NB4 (cell line): ENCODE measurements at regions not wholly inside any gene's neighbourhood (a gene's known extent, or its start where the extent isn't known, plus 50 kb on each side); places are given as distances from the start of the nearest gene placed in this dataset.

Source experiments
- DNase-seq: peaks from one replicate; pipeline ENCODE4 v3.0.0; 2010; ENCODE audit warnings: low read depth
- H3K4me3 ChIP-seq: one replicate; pipeline ENCODE4 v1.5.1; 2011; ENCODE audit warnings: mild to moderate bottlenecking, low read depth, low read length, moderate library complexity
- MYC ChIP-seq: IDR thresholded peaks from 2 replicates; pipeline ENCODE4 v1.6.1; 2011; ENCODE audit warnings: low read depth, low read length
- POLR2A ChIP-seq: IDR thresholded peaks from 2 replicates; pipeline ENCODE4 v1.6.1; 2011; ENCODE audit warnings: mild to moderate bottlenecking; ENCODE audit not compliant: insufficient read length; ENCODE audit errors: extremely low read depth
- TF ChIP-seq, protein P1 (sequence below): IDR thresholded peaks from 2 replicates; pipeline ENCODE4 v1.6.1; 2011; ENCODE audit warnings: low read depth, low read length
- TF ChIP-seq, protein P2 (sequence below): IDR thresholded peaks from one replicate; pipeline ENCODE4 v1.5.1; 2012; ENCODE audit warnings: low read depth, low read length

DNA sequence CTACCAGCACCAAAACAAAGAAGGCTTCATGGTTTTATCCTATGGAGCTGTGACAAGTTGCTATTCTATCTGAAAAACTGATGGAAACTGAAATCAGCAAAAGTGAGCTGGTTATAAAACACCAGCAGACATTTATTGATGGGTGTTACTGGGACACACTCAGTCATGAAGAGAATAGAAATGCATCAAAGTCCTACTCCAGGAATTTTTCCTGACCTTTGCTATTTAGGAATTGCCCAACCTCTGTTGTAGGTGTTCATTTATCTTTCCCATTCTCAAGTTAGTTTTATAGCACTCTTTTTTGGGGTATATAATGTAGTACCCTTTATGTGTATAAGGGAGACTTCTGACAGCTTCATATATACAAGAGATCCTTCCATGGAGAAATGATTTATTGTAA is 533.2 kb downstream of the REEP3 start:
- TF ChIP-seq, protein P1, sequence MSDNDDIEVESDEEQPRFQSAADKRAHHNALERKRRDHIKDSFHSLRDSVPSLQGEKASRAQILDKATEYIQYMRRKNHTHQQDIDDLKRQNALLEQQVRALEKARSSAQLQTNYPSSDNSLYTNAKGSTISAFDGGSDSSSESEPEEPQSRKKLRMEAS: no peak
- TF ChIP-seq, protein P2, sequence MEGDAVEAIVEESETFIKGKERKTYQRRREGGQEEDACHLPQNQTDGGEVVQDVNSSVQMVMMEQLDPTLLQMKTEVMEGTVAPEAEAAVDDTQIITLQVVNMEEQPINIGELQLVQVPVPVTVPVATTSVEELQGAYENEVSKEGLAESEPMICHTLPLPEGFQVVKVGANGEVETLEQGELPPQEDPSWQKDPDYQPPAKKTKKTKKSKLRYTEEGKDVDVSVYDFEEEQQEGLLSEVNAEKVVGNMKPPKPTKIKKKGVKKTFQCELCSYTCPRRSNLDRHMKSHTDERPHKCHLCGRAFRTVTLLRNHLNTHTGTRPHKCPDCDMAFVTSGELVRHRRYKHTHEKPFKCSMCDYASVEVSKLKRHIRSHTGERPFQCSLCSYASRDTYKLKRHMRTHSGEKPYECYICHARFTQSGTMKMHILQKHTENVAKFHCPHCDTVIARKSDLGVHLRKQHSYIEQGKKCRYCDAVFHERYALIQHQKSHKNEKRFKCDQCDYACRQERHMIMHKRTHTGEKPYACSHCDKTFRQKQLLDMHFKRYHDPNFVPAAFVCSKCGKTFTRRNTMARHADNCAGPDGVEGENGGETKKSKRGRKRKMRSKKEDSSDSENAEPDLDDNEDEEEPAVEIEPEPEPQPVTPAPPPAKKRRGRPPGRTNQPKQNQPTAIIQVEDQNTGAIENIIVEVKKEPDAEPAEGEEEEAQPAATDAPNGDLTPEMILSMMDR: no peak
- TF ChIP-seq MYC: no peak
- no peak for TF ChIP-seq POLR2A
- no peak overlapping the region for H3K4me3 ChIP-seq
- no peak for DNase-seq

DNA sequence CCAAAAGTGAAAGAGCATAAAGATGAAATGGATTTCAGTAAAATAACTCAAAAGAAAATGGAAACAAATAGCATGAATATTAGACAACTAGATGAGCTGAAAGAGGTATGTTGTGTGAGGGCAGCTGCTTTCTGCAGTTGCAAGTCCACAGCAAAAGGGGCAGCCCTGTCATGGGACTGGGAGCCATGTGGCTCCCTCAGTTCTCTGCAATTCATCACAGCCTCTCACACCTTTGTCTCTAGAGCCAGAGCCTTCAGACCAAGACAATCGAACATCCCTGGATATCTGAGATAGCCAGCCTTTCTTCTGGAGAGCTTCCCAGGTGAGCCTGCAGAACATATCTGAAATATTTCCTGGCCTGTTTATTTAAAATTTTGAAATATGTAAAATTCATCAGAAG is 538.7 kb downstream of the REEP3 start:
- H3K4me3 ChIP-seq: no peak overlapping the region
- TF ChIP-seq MYC: no peak
- TF ChIP-seq POLR2A: no peak
- TF ChIP-seq, protein P1: no peak
- TF ChIP-seq, protein P2: no peak
- DNase-seq: no peak

DNA sequence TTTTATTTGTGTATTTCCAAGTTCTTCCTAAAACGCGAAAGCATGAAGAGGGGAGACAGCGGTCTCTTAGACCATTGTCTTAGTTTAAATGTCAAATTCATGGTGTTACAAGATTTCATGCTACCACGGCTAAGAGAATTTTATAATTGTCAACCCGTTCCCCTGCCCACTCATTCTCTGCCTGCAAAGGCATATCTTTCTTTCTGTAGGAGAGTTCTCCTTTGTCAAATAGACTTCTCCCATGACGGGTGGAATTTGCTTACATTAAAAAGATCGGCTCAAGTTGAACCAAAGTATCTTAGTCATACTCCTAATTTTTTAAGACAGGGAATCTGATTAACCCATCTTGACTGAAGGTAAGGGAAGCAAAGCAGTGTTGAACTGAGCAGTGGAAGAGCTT is 539.2 kb downstream of the REEP3 start:
- TF ChIP-seq, protein P1: no peak
- TF ChIP-seq POLR2A: no peak
- TF ChIP-seq, protein P2: no peak
- no peak for TF ChIP-seq MYC

DNA sequence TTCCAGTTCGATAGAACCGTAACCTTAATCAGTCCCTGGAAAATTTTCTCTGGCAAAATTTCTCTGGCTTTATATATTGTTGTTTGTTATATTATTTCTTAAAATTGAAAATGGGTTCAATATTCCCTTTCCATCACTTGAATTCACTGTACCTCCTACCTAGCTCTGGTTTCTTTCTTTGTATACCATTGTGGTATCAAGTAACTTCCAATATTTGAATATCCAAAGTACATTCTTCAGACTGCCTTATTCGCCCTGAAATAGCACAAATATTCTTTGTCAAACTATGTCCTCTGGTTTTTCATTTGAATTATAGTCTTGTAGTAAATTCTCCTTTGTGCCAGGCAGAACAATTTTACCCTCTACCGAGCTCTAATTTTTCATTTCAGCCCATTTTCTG is 541.6 kb downstream of the REEP3 start:
- TF ChIP-seq, protein P2: no peak
- TF ChIP-seq, protein P1: no peak
- no peak for TF ChIP-seq MYC
- no peak for TF ChIP-seq POLR2A
- DNase-seq: no peak
- no peak overlapping the region for H3K4me3 ChIP-seq

More for the DNA sequence above, 539.2 kb downstream of the REEP3 start:
- H3K4me3 ChIP-seq: no peak overlapping the region
- DNase-seq: no peak

DNA sequence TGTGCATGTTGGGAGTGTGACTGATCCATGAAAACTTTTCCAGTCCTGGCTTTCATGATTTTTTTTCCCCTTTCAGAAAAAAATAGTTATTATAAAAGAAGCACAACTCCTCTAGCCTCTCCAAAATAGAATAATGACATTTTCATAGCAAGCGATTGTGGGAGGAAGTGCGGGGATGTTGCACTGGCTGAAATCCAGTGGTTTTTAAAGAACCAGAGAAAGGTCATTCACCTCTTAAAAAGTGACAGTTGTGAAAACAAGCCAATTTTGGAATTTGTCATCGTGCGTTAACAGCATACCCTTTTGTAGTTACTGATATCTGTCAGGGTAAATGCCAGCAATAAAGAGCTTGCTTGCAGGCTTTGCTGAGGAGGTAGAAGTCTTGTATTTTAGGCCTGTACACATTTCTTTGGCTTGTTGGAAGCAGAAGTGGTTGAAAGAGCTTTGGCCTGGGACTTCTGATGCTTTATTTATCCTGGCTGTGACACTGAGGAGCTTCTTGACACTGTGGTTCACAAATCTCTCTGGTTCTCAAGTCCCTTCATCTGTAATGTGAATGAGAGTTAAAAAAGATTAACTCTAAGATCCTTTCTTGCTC is 545.9 kb downstream of the REEP3 start:
- DNase-seq: no peak
- TF ChIP-seq MYC (no peak), POLR2A (no peak)
- TF ChIP-seq, protein P1: no peak
- TF ChIP-seq, protein P2: no peak
- H3K4me3 ChIP-seq: no peak overlapping the region
